Midbrain (tissue), 1 donor: ENCODE measurements at regions not wholly inside any gene's neighbourhood (a gene's known extent, or its start where the extent isn't known, plus 50 kb on each side); places are given as distances from the start of the nearest gene placed in this dataset.
"Not testable (repeated sequence)": the region's sequence is repeated elsewhere in the genome, so short reads cannot be mapped to it uniquely, and the experiment has no call there.

Experiments
- DNase-seq: peaks from one replicate; lab custom pipeline; 2025; lab: John Stamatoyannopoulos, UW

GRCh38 chr2:237196409-237196808 is 110.7 kb downstream of the COPS8 start:
- no peak for DNase-seq

GRCh38 chr2:237196866-237197618 is 111.4 kb downstream of the COPS8 start:
- no peak for DNase-seq

- no peak for DNase-seq
Measured at GRCh38 chr2:237198164-237198855, 112.6 kb downstream of the COPS8 start.

GRCh38 chr2:237199082-237199481 is 113.4 kb downstream of the COPS8 start:
- DNase-seq: no peak

- DNase-seq: no peak
Measured at GRCh38 chr2:237199577-237199976, 113.9 kb downstream of the COPS8 start.

GRCh38 chr2:237200462-237200861 is 114.8 kb downstream of the COPS8 start:
- no peak for DNase-seq

- no peak for DNase-seq
Measured at GRCh38 chr2:237201461-237202287, 116.0 kb downstream of the COPS8 start.

GRCh38 chr2:237202288-237203030 is 116.8 kb downstream of the COPS8 start:
- DNase-seq: no peak

GRCh38 chr2:237205043-237205541 is 119.4 kb downstream of the COPS8 start:
- DNase-seq: no peak

GRCh38 chr2:237205561-237205971 is 119.9 kb downstream of the COPS8 start:
- no peak for DNase-seq

GRCh38 chr2:237207646-237208045 is 122.0 kb downstream of the COPS8 start:
- DNase-seq: no peak

- no peak for DNase-seq
Measured at GRCh38 chr2:237208373-237209260, 122.9 kb downstream of the COPS8 start.

- no peak for DNase-seq
Measured at GRCh38 chr2:237209885-237210284, 124.2 kb downstream of the COPS8 start.

GRCh38 chr2:237210297-237210696 is 124.6 kb downstream of the COPS8 start:
- no peak for DNase-seq

GRCh38 chr2:237210763-237211162 is 125.1 kb downstream of the COPS8 start:
- no peak for DNase-seq

- DNase-seq: not testable (repeated sequence)
Measured at GRCh38 chr2:237212356-237213279, 126.9 kb downstream of the COPS8 start.

GRCh38 chr2:237213315-237214022 is 127.8 kb downstream of the COPS8 start:
- no peak for DNase-seq

GRCh38 chr2:237214030-237214675 is 128.5 kb downstream of the COPS8 start:
- DNase-seq: no peak
